ENCODE measurements at regions not wholly inside any gene's neighbourhood (a gene's known extent, or its start where the extent isn't known, plus 50 kb on each side); places are given as distances from the start of the nearest gene placed in this dataset.

- TF ChIP-seq ZNF513 (tag by site-specific recombination; IDR thresholded peaks at IDR 0.05) = no peak
- no peak for TF ChIP-seq ZBTB48 (tag by site-specific recombination; IDR thresholded peaks at IDR 0.05)
- no peak for TF ChIP-seq ZNF324 (tag by site-specific recombination; IDR thresholded peaks at IDR 0.05)
- no peak for TF ChIP-seq ZBTB20 (tag by site-specific recombination; IDR thresholded peaks at IDR 0.05)
- no peak for TF ChIP-seq PRDM6 (tag by site-specific recombination; IDR thresholded peaks at IDR 0.05)
- no peak for TF ChIP-seq ZNF391 (tag by site-specific recombination; IDR thresholded peaks at IDR 0.05; ENCODE audit: borderline replicate concordance, low read depth)
Observed at GRCh38 chr9:82518868-82519267, 530.3 kb downstream of the SPATA31D1 start (continued).

- no peaks in the 10 kb centered on the region for H3K9me3 ChIP-seq (ENCODE audit: control insufficient read depth, insufficient read depth, low read depth, low read length)
- TF ChIP-seq GLIS1 (tag by site-specific recombination; IDR thresholded peaks at IDR 0.05) (no peak), ZNF768 (tag by site-specific recombination; IDR thresholded peaks at IDR 0.05) (no peak), MEIS1 (CRISPR knock-in tag; IDR thresholded peaks at IDR 0.05; ENCODE audit: borderline replicate concordance) (no peak), ZNF837 (tag by site-specific recombination; IDR thresholded peaks at IDR 0.05) (no peak)
- peaks cover 7% of the 10 kb centered on the region for H3K4me1 ChIP-seq (ENCODE audit: control insufficient read depth, insufficient read depth, low read length)
- no peak overlapping the region for H3K27ac ChIP-seq (ENCODE audit: extremely low read depth, low read depth, low read length)
- CTCF ChIA-PET = interaction anchor here (0.6 kb wide), 1 partner anchor 351 kb away, joined by 3 read pairs; no protein-coding TSS in a partner anchor
- H3K4me3 ChIP-seq (ENCODE audit: low read depth, low read length) = no peak overlapping the region
- no peaks in the 10 kb centered on the region for H3K36me3 ChIP-seq (ENCODE audit: control insufficient read depth in 2 of 2, insufficient read depth in 1 of 2, low read length in 2 of 2)
- POLR2A ChIA-PET = no interaction called here
Observed at GRCh38 chr9:82519332-82519731, 530.8 kb downstream of the SPATA31D1 start.

- Histone ChIP-seq H3K4me1 (ENCODE audit: control insufficient read depth, insufficient read depth, low read length) (no peaks in the 10 kb centered on the region; the same call in 1 of the 2 replicates), H3K4me3 (ENCODE audit: low read depth, low read length) (no peak overlapping the region), H3K27ac (ENCODE audit: extremely low read depth, low read depth, low read length) (no peak overlapping the region), H3K36me3 (ENCODE audit: control insufficient read depth in 2 of 2, insufficient read depth in 1 of 2, low read length in 2 of 2) (no peaks in the 10 kb centered on the region), H3K9me3 (ENCODE audit: control insufficient read depth, insufficient read depth, low read depth, low read length) (no peaks in the 10 kb centered on the region)
- CTCF ChIA-PET = interaction anchor here (0.5 to 0.8 kb wide), 3 partner anchors 103 to 281 kb away, joined by 3 to 4 read pairs (median 3); no protein-coding TSS in a partner anchor
- POLR2A ChIA-PET = no interaction called here
- TF ChIP-seq ZNF132 (tag by site-specific recombination; IDR thresholded peaks at IDR 0.05; ENCODE audit: borderline replicate concordance) (no peak), ZNF704 (tag by site-specific recombination; IDR thresholded peaks at IDR 0.05) (no peak), ZNF521 (tag by site-specific recombination; IDR thresholded peaks at IDR 0.05) (no peak), MEIS1 (CRISPR knock-in tag; IDR thresholded peaks at IDR 0.05; ENCODE audit: borderline replicate concordance) (no peak), ZNF658 (tag by site-specific recombination; IDR thresholded peaks at IDR 0.05) (no peak), ZNF146 (tag by site-specific recombination; IDR thresholded peaks at IDR 0.05) (no peak), ZSCAN30 (tag by site-specific recombination; IDR thresholded peaks at IDR 0.05) (no peak), TRIM28 (IDR thresholded peaks at IDR 0.05; ENCODE audit: borderline replicate concordance, low read length) (no peak), BCL6B (tag by site-specific recombination; IDR thresholded peaks at IDR 0.05) (no peak), MZF1 (tag by site-specific recombination; IDR thresholded peaks at IDR 0.05; ENCODE audit: borderline replicate concordance) (no peak), ZFP41 (tag by site-specific recombination; IDR thresholded peaks at IDR 0.05; ENCODE audit: borderline replicate concordance) (no peak), ZNF645 (tag by site-specific recombination; IDR thresholded peaks at IDR 0.05) (no peak), ZNF629 (tag by site-specific recombination; IDR thresholded peaks at IDR 0.05) (no peak), ZNF555 (tag by site-specific recombination; conservative IDR thresholded peaks at IDR 0.05) (no peak), SP2 (tag by site-specific recombination; IDR thresholded peaks at IDR 0.05) (no peak), ZNF623 (tag by site-specific recombination; IDR thresholded peaks at IDR 0.05) (no peak), ELK4 (IDR thresholded peaks at IDR 0.05; ENCODE audit: borderline replicate concordance, low read depth, low read length) (no peak), TCF7L2 (IDR thresholded peaks at IDR 0.05; ENCODE audit: borderline replicate concordance, low read depth, low read length) (no peak)
Observed at GRCh38 chr9:82524407-82524806, 535.8 kb downstream of the SPATA31D1 start.
